Tibial nerve (tissue), 4 donors: ENCODE measurements at regions not wholly inside any gene's neighbourhood (a gene's known extent, or its start where the extent isn't known, plus 50 kb on each side); places are given as distances from the start of the nearest gene placed in this dataset.

Source experiments
- CTCF ChIP-seq, 5 experiments: fragments of 200-600 bp in 3 of 5; fragments of 450-650 bp in 2 of 5; sonication (generic) in 3 of 5; IDR thresholded peaks; one replicate each; pipeline ENCODE4 v1.5.1; 2016 to 2019; ENCODE audit warnings: antibody characterized with exemption in 5 of 5, mild to moderate bottlenecking in 3 of 5, moderate library complexity in 2 of 5
- EP300 ChIP-seq, 2 donors: sonication (generic); formaldehyde crosslinking; IDR thresholded peaks; one replicate each; pipeline ENCODE4 v1.6.1; 2017; ENCODE audit warnings: antibody characterized with exemption in 2 of 2, mild to moderate bottlenecking in 1 of 2
- POLR2A ChIP-seq, 2 donors: fragments of 450-650 bp; IDR thresholded peaks; one replicate each; pipeline ENCODE4 v1.6.1; 2017; ENCODE audit warnings: antibody characterized with exemption in 2 of 2, mild to moderate bottlenecking in 2 of 2, moderate library complexity in 2 of 2

- no peak for TF ChIP-seq EP300 (IDR thresholded peaks at IDR 0.05)
- no peak for TF ChIP-seq CTCF (IDR thresholded peaks at IDR 0.05)
- no peak for TF ChIP-seq POLR2A (IDR thresholded peaks at IDR 0.05)
Measured at GRCh38 chr7:51679358-51679757, 362.7 kb upstream of the COBL start.
